A673 (cell line): ENCODE measurements at regions not wholly inside any gene's neighbourhood (a gene's known extent, or its start where the extent isn't known, plus 50 kb on each side); places are given as distances from the start of the nearest gene placed in this dataset.
"Not testable (repeated sequence)": the region's sequence is repeated elsewhere in the genome, so short reads cannot be mapped to it uniquely, and the experiment has no call there.

ENCODE experiments used
- BruUV-seq: library from RNA; stranded (reverse); fragments of 400-500 nt; replicated peaks from 2 replicates; lab custom pipeline; 2021; lab: Mats Ljungman, UMichigan
- CTCF ChIA-PET: fragments of 300-600 bp; sonication (Branson Sonifier 250); formaldehyde crosslinking; loops from one replicate; lab custom pipeline; 2022; ENCODE audit warnings: antibody characterized with exemption; lab: Charles Lee
- POLR2A ChIA-PET: fragments of 300-600 bp; sonication (Branson Sonifier 250); formaldehyde crosslinking; loops from one replicate; lab custom pipeline; 2022; ENCODE audit warnings: antibody characterized with exemption; ENCODE audit not compliant: low non-redundant PET; lab: Charles Lee
- DNase-seq: peaks from one replicate; pipeline ENCODE4 v3.0.0-alpha.2; 2015; ENCODE audit warnings: low spot score
- H3K27ac ChIP-seq: fragments of 200-600 bp; sonication (generic); 2 replicates; pipeline ENCODE4 v1.5.1; 2016; ENCODE audit warnings: mixed run types, low read depth, mild to moderate bottlenecking, mixed read lengths, antibody characterized with exemption, low read length; ENCODE audit not compliant: poor library complexity, severe bottlenecking
- H3K27me3 ChIP-seq: fragments of 200-600 bp; sonication (generic); replicated peaks from 2 replicates; pipeline ENCODE4 v1.6.1; 2017; ENCODE audit warnings: mixed run types, low read depth, mild to moderate bottlenecking, mixed read lengths, antibody characterized with exemption, low read length; ENCODE audit not compliant: insufficient read depth, poor library complexity
- H3K36me3 ChIP-seq: fragments of 200-600 bp; sonication (generic); 2 replicates; pipeline ENCODE4 v1.6.1; 2016; ENCODE audit warnings: mixed run types, mild to moderate bottlenecking, mixed read lengths, antibody characterized with exemption, low read length; ENCODE audit not compliant: insufficient read depth, poor library complexity, severe bottlenecking
- H3K4me1 ChIP-seq: fragments of 200-600 bp; sonication (generic); 2 replicates; pipeline ENCODE4 v1.6.1; 2017; ENCODE audit warnings: mixed run types, mild to moderate bottlenecking, mixed read lengths, antibody characterized with exemption, low read length; ENCODE audit not compliant: insufficient read depth, poor library complexity, severe bottlenecking
- H3K4me3 ChIP-seq: fragments of 200-600 bp; sonication (generic); 2 replicates; pipeline ENCODE4 v1.5.1; 2016; ENCODE audit warnings: low read depth, mixed run types, mild to moderate bottlenecking, mixed read lengths, low read length; ENCODE audit not compliant: poor library complexity, severe bottlenecking
- H3K9me3 ChIP-seq: fragments of 200-600 bp; sonication (generic); 2 replicates; pipeline ENCODE4 v1.6.1; 2016; ENCODE audit warnings: mixed run types, low read depth, mild to moderate bottlenecking, mixed read lengths, antibody characterized with exemption, low read length; ENCODE audit not compliant: poor library complexity, severe bottlenecking
- CTCF ChIP-seq: fragments of 300-800, 200-600 bp; sonication (generic); conservative IDR thresholded peaks from 2 replicates; pipeline ENCODE4 v1.5.1; 2017; ENCODE audit warnings: low read depth, mild to moderate bottlenecking, antibody characterized with exemption, low read length, moderate library complexity, mixed read lengths
- EZH2 ChIP-seq: fragments of 200-600 bp; sonication (generic); IDR thresholded peaks from 2 replicates; pipeline ENCODE4 v1.6.1; 2017; ENCODE audit warnings: borderline replicate concordance, low read depth, mild to moderate bottlenecking, mixed read lengths, antibody characterized with exemption, low read length; ENCODE audit not compliant: poor library complexity, severe bottlenecking
- intact Hi-C: fragments of 100-400 bp; cut with micrococcal nuclease; formaldehyde crosslinking; loops from one replicate; pipeline ENCODE4 v1.10.0; 2022; ENCODE audit not compliant: unreplicated experiment

DNA sequence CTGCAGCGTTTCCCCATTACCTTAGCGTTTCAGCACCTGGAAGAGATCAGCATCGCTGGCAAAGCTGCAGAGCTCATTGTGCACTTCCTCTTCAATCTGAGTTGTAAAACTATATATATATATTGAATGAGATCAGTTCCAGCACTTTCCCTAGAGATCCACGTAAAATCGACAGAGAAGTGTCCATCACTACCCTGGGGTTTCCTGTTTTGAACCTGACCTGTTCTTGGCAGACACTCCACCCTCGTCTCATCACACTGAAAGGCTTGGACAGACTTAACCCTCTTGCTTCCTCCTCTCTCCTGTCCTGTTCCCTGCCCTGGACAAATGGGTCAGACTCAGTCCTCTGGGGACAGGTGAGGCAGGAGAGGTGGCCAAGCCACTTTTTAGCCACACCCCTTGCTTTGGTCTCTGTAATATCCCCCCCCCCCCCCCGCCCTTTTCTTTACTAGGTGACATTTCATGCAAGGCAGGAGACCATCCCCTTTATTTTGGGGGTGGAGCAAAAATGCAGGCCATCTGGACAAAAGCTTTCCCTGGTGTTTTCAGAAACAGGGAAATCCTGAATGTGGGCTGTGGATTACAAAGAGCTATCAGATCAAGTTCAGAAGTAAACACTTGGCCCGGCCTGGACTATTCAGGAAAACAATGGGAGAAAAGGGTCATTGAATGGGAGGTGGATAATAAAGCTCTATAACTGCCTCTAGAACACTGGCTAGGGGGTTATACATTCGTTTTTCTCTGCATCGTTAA is 83.7 kb upstream of the KDM7A start:
- Histone ChIP-seq H3K4me3 (no peak overlapping the region), H3K27me3 (no peaks in the 10 kb centered on the region), H3K27ac (no peak overlapping the region), H3K9me3 (no peaks in the 10 kb centered on the region), H3K36me3 (no peaks in the 10 kb centered on the region), H3K4me1 (no peaks in the 10 kb centered on the region)
- no peak for DNase-seq
- ChIA-PET POLR2A (no interaction called here), CTCF (no interaction called here)
- no TSS peak for BruUV-seq
- TF ChIP-seq EZH2 (no peak), CTCF (no peak)
- intact Hi-C loops = no loop called here

- H3K27me3 ChIP-seq, CTCF ChIA-PET, H3K36me3 ChIP-seq, H3K4me3 ChIP-seq, POLR2A ChIA-PET, intact Hi-C loops, H3K27ac ChIP-seq, H3K9me3 ChIP-seq, BruUV-seq, H3K4me1 ChIP-seq, DNase-seq: not testable (repeated sequence)
These were observed 80.5 kb upstream of the KDM7A start for GRCh38 chr7:140257278-140257677.

GRCh38 chr7:140254976-140255375 is 78.2 kb upstream of the KDM7A start:
- DNase-seq, H3K27ac ChIP-seq, intact Hi-C loops, POLR2A ChIA-PET, BruUV-seq, H3K9me3 ChIP-seq, H3K27me3 ChIP-seq, H3K4me1 ChIP-seq, H3K36me3 ChIP-seq, H3K4me3 ChIP-seq, CTCF ChIA-PET: not testable (repeated sequence)

GRCh38 chr7:140249036-140249806 is 72.4 kb upstream of the KDM7A start:
- H3K36me3 ChIP-seq = no peaks in the 10 kb centered on the region
- no peaks in the 10 kb centered on the region for H3K4me1 ChIP-seq
- no TSS peak for BruUV-seq
- no peak for DNase-seq
- no peak for TF ChIP-seq EZH2
- TF ChIP-seq CTCF = no peak
- CTCF ChIA-PET = no interaction called here
- intact Hi-C loops = no loop called here
- no peak overlapping the region for H3K4me3 ChIP-seq
- H3K9me3 ChIP-seq = no peaks in the 10 kb centered on the region
- H3K27me3 ChIP-seq = no peaks in the 10 kb centered on the region
- POLR2A ChIA-PET = no interaction called here
- H3K27ac ChIP-seq = no peak overlapping the region
